CD4-positive, alpha-beta T cell treated with Interleukin-17A for 4 hours (primary cell): ENCODE measurements at regions not wholly inside any gene's neighbourhood (a gene's known extent, or its start where the extent isn't known, plus 50 kb on each side); places are given as distances from the start of the nearest gene placed in this dataset.
"Not testable (repeated sequence)": the region's sequence is repeated elsewhere in the genome, so short reads cannot be mapped to it uniquely, and the experiment has no call there.

Source experiments
- DNase-seq: peaks from one replicate; pipeline ENCODE4 v3.0.0-alpha.2; 2020; ENCODE audit warnings: mixed read lengths

DNA sequence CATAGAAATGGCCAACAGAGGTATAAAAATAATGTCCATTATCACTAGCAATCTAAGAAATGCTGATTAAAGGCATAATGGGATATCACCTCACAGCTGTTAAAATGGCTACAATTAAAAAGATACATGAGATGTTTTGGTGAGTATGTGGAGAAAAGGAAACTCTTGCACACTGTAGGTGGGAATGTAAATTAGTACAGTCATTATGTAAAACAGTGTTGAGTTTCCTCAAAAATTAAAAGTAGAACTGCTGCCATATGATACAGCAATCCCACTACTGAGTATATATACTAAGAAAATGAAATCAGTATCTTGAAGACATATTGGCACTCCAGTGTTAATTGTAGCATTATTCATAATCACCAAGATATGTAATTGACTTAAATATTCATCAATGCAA is 982.2 kb upstream of the EPHA6 start:
- no peak for DNase-seq

DNA sequence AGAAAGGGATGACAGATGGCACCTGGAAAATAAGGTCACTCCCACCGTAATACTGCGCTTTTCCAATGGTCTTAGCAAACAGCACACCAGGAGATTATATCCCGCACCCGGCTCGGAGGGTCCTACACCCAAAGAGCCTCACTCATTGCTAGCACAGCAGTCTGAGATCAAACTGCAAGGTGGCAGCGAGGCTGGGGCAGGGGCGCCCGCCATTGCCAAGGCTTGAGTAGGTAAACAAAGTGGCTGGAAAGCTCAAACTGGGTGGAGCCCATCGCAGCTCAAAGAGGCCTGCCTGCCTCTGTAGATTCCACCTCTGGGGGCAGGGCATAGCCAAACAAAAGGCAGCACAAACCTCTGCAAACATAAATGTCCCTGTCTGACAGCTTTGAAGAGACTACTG is 953.8 kb upstream of the EPHA6 start:
- DNase-seq, result not testable (repeated sequence)

DNA sequence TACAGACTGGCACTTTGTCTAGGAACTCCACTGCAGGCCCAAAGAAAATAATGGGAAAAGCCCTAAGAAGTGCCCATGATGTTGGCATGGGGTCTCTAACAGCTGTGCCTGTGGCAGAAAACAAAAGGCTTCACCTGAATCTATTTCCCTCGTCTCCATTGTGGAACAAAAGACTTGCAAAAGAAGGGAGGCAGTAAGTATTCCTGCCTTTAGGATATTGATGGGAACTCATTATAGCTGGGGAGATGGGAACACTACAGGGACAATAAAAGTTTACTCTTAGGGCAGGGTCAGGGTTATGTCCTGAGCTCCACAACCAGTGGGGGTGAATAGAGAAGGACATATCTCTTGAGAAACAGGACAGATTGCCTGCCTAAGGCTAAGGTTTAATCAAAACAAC is 930.6 kb upstream of the EPHA6 start:
- DNase-seq, result no peak

DNA sequence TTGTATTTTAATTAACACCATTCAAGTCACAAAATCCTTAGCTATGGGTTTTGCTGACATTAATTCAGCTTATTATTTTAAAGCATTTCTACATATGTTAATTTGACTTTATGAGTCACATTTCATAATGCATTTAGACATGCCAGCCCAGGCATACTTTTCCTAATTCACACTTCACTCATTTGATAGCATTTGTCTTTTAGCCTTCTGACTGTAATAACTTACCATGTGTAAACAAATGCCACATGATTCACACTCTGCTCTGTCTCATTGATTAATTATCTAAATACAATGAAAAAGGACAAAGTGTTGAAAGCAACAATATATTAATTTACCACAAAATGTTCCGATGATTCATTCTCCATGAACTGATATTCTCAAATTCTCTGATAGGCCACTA is 927.8 kb upstream of the EPHA6 start:
- no peak for DNase-seq

DNA sequence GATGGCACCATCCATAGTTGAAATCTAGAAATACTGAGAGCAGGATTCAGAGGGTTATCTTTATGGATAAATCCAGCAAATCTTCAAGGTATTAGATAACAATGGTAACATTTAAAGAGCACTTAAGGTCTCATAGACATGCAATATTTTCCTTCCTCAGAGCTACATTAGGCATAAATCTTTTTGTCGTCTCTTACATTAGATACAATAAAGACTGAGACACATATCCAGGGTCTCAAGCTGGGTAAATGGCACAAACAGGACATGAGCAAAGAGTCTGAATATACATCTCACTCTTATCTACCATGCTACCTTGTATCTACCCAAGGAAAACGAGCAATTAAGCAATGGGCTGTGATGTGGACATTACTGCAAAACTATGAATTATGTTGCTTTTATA is 927.3 kb upstream of the EPHA6 start:
- no peak for DNase-seq

DNA sequence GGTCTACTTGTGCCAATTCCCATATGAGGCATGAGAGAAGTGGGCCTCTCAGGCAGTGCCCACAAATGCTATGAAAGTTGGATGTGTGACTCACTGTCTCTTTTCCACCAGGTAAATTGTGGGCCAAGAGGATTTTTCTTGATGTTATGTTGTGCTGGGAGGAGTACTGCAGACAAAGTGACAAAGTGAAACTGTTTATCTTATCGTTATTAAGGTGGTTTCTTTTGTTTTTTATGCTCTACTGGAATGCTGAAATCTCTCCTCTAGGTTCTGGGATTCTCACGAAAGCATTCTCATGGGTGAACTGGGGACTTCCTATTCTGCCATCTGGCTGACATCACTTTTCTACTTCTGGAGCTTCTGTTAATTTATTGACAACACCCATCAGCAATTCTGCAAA is 919.6 kb upstream of the EPHA6 start:
- DNase-seq, result no peak

DNA sequence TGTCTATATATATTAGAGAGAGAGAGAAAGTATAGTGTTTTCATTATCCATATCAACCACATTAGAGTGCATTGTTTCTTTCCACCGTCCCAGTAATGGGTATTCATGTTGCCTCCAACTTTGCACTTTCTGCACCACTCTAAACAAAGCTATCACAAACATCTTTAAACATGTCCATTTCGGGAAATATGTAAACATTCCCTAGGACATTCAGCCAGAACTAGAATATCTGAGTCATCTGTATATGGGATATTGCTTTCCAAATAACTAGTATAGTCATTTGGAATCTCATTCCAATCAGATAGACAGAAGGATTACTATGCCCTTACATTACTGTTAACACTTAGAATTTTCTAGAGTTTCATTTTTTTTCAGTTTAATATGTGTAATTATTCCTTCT is 914.9 kb upstream of the EPHA6 start:
- DNase-seq, result no peak

DNA sequence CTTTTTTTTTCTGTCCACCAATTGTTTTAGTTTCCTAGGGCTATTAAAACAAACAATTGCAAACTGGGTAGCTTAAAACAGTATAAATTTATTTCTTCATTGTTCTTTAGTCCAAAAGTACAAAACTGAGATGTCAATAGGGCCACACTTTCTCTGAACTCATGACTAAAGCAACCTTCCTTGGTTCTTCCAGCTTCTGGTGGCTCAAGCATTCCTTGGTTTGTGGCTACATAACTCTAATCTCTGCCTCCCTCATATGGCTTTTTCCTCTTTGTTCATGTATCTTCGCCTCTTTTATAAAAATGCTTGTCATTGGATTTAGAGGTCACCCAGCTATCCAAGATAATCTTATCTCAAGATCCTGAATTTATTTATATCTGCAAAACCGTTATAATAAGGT is 914.5 kb upstream of the EPHA6 start:
- no peak for DNase-seq

DNA sequence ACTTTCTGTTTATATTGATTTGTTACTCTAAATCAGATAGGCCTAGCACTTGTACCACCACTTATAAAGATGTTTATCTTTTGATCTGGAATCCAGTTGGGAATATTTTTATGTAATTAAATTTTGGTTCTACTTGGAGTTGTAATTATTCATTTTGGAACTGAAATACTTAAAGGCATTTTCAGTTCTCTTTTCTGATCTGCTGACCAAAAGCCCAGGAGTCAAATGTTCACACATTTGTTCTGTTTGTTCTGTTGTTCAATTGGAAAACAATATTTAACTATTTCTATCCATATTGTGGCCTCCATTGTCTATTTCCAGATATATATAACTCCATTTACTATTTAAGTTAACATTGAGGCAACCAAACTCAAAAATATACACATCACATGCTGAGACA is 912.4 kb upstream of the EPHA6 start:
- DNase-seq, result no peak

DNA sequence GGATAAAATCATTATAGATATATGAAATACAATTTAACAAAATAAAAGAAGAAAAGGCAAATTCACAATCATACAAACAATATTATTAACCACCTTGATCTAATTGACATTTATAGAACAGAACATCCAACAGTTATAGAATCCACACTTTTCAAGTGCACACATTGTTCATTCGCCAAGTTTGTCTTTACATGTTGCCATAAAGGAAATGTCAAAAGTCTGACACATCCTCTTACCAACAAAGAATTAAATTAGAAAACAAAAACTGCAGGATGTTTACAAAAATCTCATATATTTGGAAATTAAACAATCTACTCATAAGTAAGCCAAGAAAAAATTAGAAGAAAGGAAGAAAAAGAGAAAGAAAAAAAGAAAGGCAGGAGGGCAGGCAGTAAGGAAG is 909.2 kb upstream of the EPHA6 start:
- no peak for DNase-seq

DNA sequence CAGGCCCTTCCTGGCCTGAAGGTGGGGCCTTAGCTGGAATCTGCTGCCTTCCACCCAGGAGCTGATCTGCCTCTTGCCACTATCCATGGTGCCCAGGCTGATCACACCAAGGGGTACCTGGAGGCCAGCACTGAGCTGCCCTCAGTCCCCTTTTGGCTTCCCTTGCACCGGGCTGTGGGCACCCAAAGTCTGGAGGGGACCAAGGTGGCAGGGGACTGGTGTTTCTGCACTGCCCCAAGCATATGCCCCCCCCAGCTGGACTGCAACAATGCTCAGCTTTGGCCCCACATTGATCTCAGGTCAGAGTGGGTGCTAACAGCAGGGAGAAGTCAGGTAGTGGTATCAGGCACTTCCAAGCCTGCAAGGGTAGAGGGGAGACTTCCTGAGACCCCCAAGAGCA is 902.6 kb upstream of the EPHA6 start:
- no peak for DNase-seq

DNA sequence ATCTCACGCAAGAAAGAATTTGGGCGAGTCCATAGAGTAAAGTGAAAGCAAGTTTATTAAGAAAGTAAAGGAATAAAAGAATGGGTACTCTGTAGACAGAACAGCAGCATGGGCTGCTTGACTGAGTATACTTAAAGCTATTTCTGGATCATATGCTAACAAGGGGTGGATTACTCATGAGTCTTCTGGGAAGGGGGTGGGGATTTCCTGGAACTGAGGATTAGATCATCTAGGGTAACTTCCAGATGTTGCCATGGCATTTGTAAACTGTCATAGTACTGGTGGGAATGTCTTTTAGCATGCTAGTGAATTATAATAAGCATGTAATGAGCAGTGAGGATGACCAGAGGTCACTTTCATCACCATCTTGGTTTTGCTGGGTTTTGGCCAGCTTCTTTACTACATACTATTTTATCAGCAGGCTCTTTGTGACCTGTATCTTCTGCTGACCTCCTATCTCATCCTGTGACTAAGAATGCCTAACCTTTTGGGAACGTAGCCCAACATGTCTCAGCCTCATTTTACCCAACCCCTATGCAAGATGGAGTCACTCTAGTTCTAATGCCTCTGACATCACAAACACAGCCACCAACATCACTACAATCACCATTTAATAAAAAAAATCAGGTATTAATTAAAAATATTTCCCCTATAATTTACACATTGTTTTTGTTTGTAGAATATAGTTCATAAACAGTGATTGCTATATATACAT is 890.7 kb upstream of the EPHA6 start:
- no peak for DNase-seq

DNA sequence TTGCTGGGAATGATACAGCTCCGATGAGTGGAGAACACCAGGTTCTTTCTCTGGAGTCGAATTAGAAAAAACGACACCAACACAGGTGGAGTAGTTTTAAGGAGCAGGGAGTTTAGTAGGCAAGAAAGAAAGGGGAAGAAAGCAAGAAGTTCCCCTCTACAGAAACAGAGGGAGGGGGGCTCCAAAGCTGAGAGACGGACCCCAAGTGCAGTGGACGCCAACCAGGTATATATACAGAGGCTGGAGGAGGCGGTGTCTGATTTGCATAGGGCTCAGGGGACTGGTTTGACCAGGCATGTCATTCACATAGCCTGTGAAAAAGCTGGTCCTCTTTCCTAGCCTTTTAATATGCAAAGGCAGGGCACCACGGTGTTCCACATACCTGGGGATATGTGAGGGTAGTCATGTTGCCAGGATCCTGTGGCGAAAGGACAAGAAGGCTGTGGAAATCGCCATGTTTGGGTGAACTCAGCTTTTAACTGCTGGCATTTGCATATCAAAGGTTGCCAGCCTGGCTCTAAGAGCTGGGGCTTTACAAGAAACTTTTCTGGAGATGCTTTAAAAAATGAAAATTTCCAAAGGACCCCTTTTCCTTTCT is 887.4 kb upstream of the EPHA6 start:
- no peak for DNase-seq

DNA sequence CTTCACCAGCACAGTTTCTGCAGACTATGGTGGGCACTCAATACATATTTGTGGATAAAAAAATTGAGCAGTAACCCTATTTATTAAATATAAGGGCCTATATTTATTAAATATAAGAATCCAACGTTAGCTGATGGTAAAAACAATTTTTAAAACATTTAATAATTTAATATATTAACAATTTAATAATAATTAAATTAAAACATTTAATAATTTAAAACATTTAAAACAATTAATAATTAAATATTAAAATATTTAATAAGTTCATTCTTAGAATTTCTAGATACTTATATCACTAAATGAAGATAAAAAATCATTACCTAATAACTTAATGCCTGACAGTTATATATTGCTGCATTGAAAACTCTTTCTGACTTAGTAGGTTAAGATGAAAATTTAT is 880.2 kb upstream of the EPHA6 start:
- DNase-seq, result no peak

DNA sequence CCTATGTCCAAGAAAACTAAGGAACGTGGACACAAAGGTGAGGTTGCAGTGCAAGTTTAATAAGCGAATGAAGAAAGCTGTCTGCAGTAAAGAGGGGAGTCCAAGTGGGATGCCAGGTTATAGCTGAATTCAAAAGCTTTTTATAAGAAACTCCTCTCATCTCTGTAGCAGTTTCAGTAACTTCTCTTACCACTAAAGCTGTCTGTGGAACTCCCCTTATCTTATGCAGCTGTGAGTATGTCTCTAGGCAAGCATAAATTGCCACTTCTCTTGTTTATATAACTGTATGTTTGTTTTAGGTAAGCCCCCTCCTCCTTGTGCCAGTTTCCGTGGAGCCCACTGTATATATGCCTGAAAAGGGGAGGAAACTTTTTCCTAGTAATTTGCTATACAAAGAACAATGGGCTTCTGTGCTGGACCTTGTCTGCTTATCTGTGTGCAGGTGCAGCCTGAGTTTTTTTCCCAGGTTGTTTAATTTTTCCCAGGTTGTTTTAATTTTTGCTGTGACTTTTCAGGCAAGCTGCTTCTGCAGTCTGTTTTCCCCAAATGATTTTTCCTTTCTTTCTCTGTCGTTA is 875.1 kb upstream of the EPHA6 start:
- no peak for DNase-seq

DNA sequence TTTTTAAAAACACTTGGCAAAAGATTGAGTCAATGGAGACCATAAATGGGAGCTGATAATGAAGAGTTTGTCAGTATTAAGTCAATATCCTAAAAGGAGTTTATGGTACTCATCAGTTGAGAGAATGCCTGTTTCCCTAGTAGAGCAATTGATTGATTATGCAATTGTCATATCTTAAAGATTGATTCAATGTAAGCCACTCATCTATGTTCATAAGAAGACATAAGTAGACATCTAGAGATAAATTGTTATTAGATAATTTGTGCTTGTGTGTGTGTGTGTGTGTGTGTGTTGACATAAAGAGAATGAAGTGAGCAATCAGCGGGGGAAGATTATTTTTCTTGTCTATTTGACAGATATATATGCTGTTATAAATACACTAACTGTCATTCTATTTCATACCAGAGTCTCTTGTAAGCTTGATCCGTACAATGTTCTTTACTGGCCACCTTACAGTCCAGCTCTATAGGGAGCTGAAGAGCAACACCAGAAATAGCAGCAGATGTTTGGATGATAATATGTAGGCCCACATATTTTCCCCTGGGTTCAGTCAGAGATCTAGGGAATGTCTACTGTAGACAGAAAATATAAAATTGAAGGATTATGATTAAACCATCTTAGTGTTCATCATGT is 848.6 kb upstream of the EPHA6 start:
- DNase-seq, result no peak

DNA sequence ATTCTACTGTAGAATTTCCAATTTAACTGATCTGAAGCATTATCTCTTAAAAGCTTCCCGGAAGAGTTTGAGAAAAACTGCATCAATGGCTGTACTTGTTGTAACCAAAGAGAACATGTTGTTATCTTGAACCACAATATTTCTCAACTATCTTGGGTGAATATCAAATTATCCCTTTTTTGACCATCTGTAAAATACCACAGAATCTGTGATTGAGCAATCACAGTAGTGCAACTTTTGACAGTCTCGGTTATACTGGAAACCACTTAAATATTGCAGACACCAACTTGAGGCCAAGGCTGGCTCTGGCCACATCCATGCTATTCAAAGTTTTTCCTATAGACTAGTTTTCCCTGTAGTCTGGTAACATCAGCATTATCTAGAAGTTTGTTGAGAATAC is 842.8 kb upstream of the EPHA6 start:
- no peak for DNase-seq

DNA sequence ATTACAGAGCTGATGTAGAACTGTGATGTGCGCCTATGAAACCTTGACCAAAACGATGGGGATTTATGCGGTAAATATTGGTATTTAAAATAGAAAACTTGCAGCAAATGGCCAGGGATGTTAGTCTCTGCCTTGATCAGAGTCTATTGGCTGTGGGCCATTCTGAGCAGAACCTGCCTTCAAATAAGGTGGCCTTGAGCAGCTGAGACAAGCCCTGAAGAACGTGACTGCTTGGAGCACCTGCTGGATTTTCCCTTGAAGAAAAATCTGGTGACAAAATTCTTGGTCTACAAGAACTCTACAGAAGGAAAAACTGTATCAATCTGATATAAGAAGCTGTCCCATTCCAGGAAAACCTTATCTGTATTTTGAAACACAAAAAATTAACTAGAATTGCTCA is 820.1 kb upstream of the EPHA6 start:
- DNase-seq, result no peak

DNA sequence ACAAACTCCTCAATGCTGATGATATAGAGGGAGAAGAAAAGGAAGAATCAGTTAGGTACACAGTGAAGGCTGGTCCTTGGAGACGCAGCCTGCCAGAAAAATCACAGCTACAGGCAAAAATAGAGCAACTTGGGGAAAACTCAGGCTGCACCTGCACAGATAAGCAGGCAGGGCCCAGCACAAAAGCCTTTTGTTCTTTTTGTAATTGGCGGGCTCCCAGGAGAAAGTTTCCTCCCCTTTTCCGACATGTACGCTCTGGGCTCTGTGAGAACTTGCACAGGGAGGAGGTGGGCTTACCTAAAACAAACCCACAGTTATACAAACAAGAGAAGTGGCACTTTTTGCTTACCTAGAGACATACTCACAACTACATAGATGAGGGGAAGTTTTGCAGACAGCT is 813.4 kb upstream of the EPHA6 start:
- DNase-seq, result no peak

DNA sequence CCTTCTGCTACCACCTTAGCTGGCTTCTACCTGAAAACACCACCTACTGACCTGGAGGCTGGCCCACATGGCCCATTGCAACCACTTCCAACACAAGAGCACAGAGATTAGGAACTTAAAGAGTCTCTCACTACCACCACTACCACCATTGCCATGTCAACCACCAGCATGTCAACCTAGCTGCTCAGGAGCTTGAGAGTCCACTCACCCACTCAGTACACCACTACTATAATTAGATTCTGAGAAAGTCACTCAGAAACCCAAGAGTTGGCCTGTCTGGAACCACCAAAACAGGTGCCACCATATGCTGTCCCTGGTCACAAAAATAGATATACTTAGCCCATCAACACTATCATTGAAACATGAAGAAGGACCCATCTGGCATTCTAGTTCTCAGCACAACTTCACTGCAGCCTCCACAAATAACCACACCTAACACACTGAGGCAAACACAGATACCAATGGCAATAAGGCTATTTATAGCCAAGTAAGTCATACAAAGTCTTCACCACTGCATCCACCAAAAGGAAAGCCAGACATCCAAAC is 806.7 kb upstream of the EPHA6 start:
- DNase-seq, result no peak

DNA sequence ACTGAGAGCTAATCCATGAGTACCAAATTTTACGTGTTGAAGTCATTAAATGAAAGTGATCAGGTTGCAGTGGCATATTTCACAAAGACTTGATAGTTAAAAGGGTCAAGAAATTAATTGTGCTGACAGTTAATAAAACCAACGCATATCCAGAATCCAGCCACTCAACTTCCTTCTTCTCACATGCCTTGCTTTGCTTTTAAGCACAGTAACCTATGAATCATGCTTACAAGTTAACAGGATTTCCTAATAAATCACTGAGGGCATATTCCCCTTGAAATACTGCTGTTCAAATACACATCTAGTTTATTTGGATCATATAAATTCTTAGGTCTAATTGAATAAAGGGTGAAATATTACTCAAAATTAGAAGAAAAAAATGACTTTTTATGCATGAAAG is 801.5 kb upstream of the EPHA6 start:
- no peak for DNase-seq

DNA sequence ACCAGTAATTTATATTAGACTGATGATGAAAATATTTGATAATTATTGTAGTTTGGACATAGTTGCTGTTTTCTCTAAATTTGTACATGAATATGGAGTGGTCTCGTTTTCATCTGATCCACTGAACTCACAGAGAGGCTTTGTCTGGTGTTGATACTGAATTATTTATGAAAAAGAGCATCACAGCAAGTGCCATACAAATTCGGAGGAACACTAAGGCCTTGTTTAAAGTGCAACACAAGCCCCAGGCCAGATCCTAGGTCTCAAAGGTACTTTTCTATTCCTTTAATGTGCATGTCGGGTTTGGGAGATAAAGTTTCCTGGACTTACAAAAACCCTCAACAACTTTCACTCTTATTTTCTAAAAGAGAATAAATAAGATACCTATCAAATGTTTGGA is 796.8 kb upstream of the EPHA6 start:
- no peak for DNase-seq

DNA sequence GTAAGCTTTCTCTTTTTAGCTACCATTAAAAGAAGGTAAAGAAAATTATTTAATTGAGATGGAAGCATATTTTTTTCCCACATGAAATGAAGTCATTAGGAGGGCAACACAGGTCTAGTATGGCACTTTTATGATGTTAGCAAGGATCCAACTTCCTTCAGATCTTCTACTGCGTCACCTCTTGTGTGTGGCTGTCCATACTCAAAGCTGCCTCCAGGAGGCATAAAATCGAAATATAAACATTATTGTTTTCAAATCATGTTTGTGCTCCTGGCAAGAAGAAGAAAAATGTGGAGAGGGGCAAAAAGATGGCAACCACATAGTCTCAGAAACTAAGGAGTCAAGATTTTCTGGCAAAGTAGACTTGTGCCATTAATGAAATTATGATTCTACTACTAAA is 791.7 kb upstream of the EPHA6 start:
- no peak for DNase-seq

DNA sequence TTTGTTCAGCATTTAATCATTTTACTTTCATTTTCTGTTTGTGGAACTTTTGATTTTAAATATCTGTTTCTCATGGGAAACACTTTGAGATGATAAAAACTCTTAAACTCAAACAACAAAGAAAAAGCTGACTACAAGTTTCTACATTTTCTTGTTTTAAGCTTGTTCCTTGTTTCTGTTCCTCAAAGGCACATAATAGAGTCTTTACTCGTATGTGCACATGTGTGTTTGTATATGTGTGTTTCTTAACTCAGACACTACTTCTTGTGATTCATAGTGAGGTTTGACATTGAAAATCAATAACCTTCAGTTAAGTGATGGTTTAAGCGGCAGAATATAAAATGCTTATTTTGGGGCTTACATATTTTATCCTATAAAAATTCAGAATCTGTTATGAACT is 786.7 kb upstream of the EPHA6 start:
- no peak for DNase-seq
